K562 (cell line): ENCODE measurements at regions not wholly inside any gene's neighbourhood (a gene's known extent, or its start where the extent isn't known, plus 50 kb on each side); places are given as distances from the start of the nearest gene placed in this dataset.
"Not testable (repeated sequence)": the region's sequence is repeated elsewhere in the genome, so short reads cannot be mapped to it uniquely, and the experiment has no call there.

Experiments used
- ATAC-seq: fragments of 200-7000 bp; cut with Tn5 transposase; 3 replicates; pipeline ENCODE4 v1.9.1; 2020; ENCODE audit warnings: moderate library complexity
- BruUV-seq: library from RNA; stranded (reverse); fragments of 400-500 nt; replicated peaks from 2 replicates; lab custom pipeline; 2021; lab: Mats Ljungman, UMichigan
- CTCF ChIA-PET: fragments of 300-600 bp; formaldehyde crosslinking; extraction: SDS; loops from one replicate; lab custom pipeline; 2021; ENCODE audit warnings: low intra/inter-chr PET ratio; lab: Yijun Ruan, JAX
- POLR2A ChIA-PET: fragments of 300-600, 350-650 bp; sonication (Branson Sonifier 250); formaldehyde crosslinking; extraction: SDS; loops from one replicate; lab custom pipeline; 2021; ENCODE audit warnings: antibody characterized with exemption, inconsistent platforms; lab: Yijun Ruan, JAX
- DNase-seq, 4 experiments: peaks; one replicate each; pipeline versions ENCODE4 v3.0.0 to v3.0.0-alpha.2; 2011 to 2018; ENCODE audit warnings: low spot score in 3 of 4, mixed read lengths in 3 of 4; ENCODE audit errors: extremely low read depth in 1 of 4
- FAIRE-seq: peaks from 2 replicates; lab custom pipeline; 2011; peaks lifted over from hg19 to GRCh38; lab: Jason Lieb, UNC
- H2AFZ ChIP-seq: 2 replicates; pipeline ENCODE4 v1.6.0; 2011; ENCODE audit warnings: low read depth, low read length, control low read depth, inconsistent platforms
- H3K27ac ChIP-seq: fragments of 200-600 bp; 3 replicates; pipeline ENCODE4 v1.8.0; 2011; ENCODE audit warnings: low read depth, mild to moderate bottlenecking, control low read depth, inconsistent platforms, low read length, moderate library complexity, mixed read lengths; ENCODE audit errors: extremely low read depth
- H3K27me3 ChIP-seq, 2 experiments: fragments of 300-600 bp in 1 of 2; 2 replicates in 1 of 2; 3 replicates in 1 of 2; pipeline versions ENCODE4 v1.6.0 to v1.8.0; 2011; ENCODE audit warnings: inconsistent platforms in 2 of 2, low read length in 2 of 2, mild to moderate bottlenecking in 1 of 2, mixed read lengths in 1 of 2, moderate library complexity in 1 of 2; ENCODE audit not compliant: control insufficient read depth in 2 of 2, insufficient read depth in 2 of 2
- H3K36me3 ChIP-seq: fragments of 300-600 bp; 3 replicates; pipeline ENCODE4 v1.8.0; 2011; ENCODE audit warnings: mild to moderate bottlenecking, low read length, inconsistent platforms; ENCODE audit not compliant: control insufficient read depth, insufficient read depth
- H3K4me1 ChIP-seq, 2 experiments: fragments of 200-600 bp in 1 of 2; replicated peaks in 1 of 2; 2 replicates in 1 of 2; 3 replicates in 1 of 2; pipeline versions ENCODE4 v1.5.1 to v1.8.0; 2011; ENCODE audit warnings: inconsistent platforms in 2 of 2, low read length in 2 of 2, mild to moderate bottlenecking in 1 of 2, mixed read lengths in 1 of 2, moderate library complexity in 1 of 2; ENCODE audit not compliant: control insufficient read depth in 2 of 2, insufficient read depth in 2 of 2
- H3K4me2 ChIP-seq: 2 replicates; pipeline ENCODE4 v1.6.1; 2011; ENCODE audit warnings: low read length, control low read depth, inconsistent platforms, mixed read lengths; ENCODE audit not compliant: insufficient read depth
- H3K4me3 ChIP-seq: fragments of 200-600 bp; sonication (generic), shearing (Covaris generic); 2 replicates; pipeline ENCODE4 v1.5.1; 2016; ENCODE audit warnings: control low read depth, inconsistent platforms
- H3K79me2 ChIP-seq: fragments of 200-600 bp; 3 replicates; pipeline ENCODE4 v1.8.0; 2011; ENCODE audit warnings: low read length, inconsistent platforms; ENCODE audit not compliant: control insufficient read depth, insufficient read depth
- H3K9ac ChIP-seq, 2 experiments: 2 replicates each; pipeline versions ENCODE4 v1.6.0 to v1.6.1; 2011; ENCODE audit warnings: low read depth in 2 of 2, low read length in 2 of 2, control low read depth in 1 of 2, inconsistent platforms in 1 of 2, mild to moderate bottlenecking in 1 of 2, mixed read lengths in 1 of 2; ENCODE audit not compliant: insufficient read depth in 1 of 2
- H3K9me1 ChIP-seq: one replicate; pipeline ENCODE4 v1.6.0; 2011; ENCODE audit warnings: inconsistent platforms, mild to moderate bottlenecking, low read length, moderate library complexity; ENCODE audit not compliant: control insufficient read depth, insufficient read depth
- H3K9me3 ChIP-seq: replicated peaks from 2 replicates; pipeline ENCODE4 v1.5.1; 2011; ENCODE audit warnings: low read depth, low read length, inconsistent platforms; ENCODE audit not compliant: control insufficient read depth, insufficient read depth
- H4K20me1 ChIP-seq: replicated peaks from 2 replicates; pipeline ENCODE4 v1.6.1; 2011; ENCODE audit warnings: low read length, inconsistent platforms, mixed read lengths; ENCODE audit not compliant: control insufficient read depth, insufficient read depth
- MECOM ChIP-seq: fragments of 250-450 bp; sonication (Bioruptor Pico); IDR thresholded peaks from 2 replicates; pipeline ENCODE4 v1.8.0; 2022; ENCODE audit warnings: inconsistent platforms
- PURB ChIP-seq: sonication (generic); formaldehyde crosslinking; IDR thresholded peaks from 2 replicates; pipeline ENCODE4 v1.9.0; 2021; ENCODE audit warnings: low read depth, mild to moderate bottlenecking, missing genetic modification reagents
- RBM39 ChIP-seq: fragments of 200-400 bp; formaldehyde crosslinking; optimal IDR thresholded peaks from 2 replicates; pipeline ENCODE3; 2018; ENCODE audit warnings: low read depth, low read length
- TEAD2 ChIP-seq: fragments of 450-650 bp; IDR thresholded peaks from 2 replicates; pipeline ENCODE4 v1.6.1; 2016; ENCODE audit warnings: missing genetic modification characterization, control low read depth, missing compliant biosample characterization
- WGBS: fragments of 100-300 bp; shearing (Covaris generic); methylation state at CpG from one replicate; pipeline ENCODE4 v1.1.6; 2016; ENCODE audit warnings: low coverage, mixed read lengths; ENCODE audit not compliant: insufficient coverage; ENCODE audit errors: missing lambda C conversion rate; 5-methylcytosine and 5-hydroxymethylcytosine counted together
- in situ Hi-C: fragments of 300-500 bp; cut with MboI; formaldehyde crosslinking; loops from 4 replicates; pipeline ENCODE4 v1.15.0; 2018; ENCODE audit warnings: inconsistent platforms, mixed read lengths
- intact Hi-C: fragments of 100-400 bp; cut with micrococcal nuclease; formaldehyde crosslinking; loops from 2 replicates; pipeline ENCODE4 v1.14.2; 2022
- TF ChIP-seq, protein P1 (sequence below), 2 experiments: fragments of 450-650 bp; IDR thresholded peaks; 2 replicates each; pipeline ENCODE4 v1.6.1; 2016; ENCODE audit warnings: mild to moderate bottlenecking in 2 of 2, borderline replicate concordance in 1 of 2, low read depth in 1 of 2, moderate library complexity in 1 of 2
- TF ChIP-seq, protein P2 (sequence below): sonication (generic); formaldehyde crosslinking; IDR thresholded peaks from 2 replicates; pipeline ENCODE4 v1.8.0; 2022; ENCODE audit warnings: missing genetic modification reagents, mild to moderate bottlenecking, moderate library complexity, borderline replicate concordance

DNA sequence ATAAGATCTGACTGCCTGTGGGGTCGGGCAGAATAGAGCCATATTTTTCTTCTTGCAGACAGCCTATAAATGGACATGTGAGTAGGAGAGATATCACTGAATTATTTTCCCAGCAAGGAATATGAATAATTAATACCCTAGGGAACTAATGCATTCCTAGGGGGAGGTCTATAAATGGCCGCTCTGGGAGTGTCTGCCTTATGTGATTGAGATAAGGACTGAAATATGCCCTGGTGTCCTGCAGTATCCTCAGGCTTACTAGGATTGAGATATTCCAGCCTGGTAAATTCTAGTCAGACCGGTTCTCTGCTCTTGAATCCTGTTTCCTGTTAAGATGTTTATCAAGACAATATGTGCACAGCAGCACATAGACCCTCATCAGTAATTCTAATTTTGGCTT, 1399.4 kb downstream of the GATA3 start:
- CTCF ChIA-PET, ATAC-seq: not testable (repeated sequence)

DNA sequence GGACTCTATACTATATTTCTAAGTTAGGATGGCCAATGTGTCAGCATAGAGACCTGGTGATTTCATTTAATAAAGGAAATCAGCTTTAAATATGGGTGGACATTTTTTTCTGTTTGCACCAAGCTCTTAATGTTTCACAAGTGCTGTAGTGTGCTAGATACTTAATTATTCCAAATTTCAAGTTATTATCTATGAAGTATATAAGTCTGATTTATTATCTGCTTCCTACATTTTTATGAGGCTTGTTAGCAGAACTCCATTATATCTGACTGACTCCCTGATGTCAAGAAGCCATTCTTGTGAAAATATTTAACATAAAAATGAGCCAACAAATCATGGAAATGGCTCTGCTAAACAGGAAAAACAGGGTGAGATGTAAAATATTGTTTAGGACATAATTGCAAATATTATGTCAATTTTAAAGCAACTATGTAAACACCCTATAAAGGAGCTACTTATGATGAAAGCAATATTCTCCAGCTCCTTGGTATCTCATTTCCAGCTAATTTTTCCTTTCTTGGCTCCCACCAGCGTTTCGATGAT, 1415.2 kb downstream of the GATA3 start:
- Histone ChIP-seq H3K4me3 (no peak overlapping the region), H3K27me3 (no peaks in the 10 kb centered on the region), H3K9ac (no peak overlapping the region), H3K9me3 (0 out of 2 replicates have a peak, but pooled peaks cover 2% of the 10 kb centered on the region), H4K20me1 (no peaks in the 10 kb centered on the region), H3K4me1 (no peaks in the 10 kb centered on the region), H3K36me3 (no peaks in the 10 kb centered on the region), H3K27ac (no peak overlapping the region), H2AFZ (no peak overlapping the region), H3K79me2 (no peaks in the 10 kb centered on the region), H3K9me1 (no peaks in the 10 kb centered on the region), H3K4me2 (no peak overlapping the region)
- ChIA-PET CTCF (no interaction called here), POLR2A (interaction anchor here (0.6 kb wide), 1 partner anchor 42 kb away, joined by 3 read pairs; no protein-coding TSS in a partner anchor)
- 0% methylated on average over 2 of the region's 2 CpGs for WGBS
- no peak for ATAC-seq
- in situ Hi-C loops (no loop called here), intact Hi-C loops (no loop called here)
- DNase-seq: no peak
- no peak for FAIRE-seq
- no TSS peak for BruUV-seq
- TF ChIP-seq, protein P1, sequence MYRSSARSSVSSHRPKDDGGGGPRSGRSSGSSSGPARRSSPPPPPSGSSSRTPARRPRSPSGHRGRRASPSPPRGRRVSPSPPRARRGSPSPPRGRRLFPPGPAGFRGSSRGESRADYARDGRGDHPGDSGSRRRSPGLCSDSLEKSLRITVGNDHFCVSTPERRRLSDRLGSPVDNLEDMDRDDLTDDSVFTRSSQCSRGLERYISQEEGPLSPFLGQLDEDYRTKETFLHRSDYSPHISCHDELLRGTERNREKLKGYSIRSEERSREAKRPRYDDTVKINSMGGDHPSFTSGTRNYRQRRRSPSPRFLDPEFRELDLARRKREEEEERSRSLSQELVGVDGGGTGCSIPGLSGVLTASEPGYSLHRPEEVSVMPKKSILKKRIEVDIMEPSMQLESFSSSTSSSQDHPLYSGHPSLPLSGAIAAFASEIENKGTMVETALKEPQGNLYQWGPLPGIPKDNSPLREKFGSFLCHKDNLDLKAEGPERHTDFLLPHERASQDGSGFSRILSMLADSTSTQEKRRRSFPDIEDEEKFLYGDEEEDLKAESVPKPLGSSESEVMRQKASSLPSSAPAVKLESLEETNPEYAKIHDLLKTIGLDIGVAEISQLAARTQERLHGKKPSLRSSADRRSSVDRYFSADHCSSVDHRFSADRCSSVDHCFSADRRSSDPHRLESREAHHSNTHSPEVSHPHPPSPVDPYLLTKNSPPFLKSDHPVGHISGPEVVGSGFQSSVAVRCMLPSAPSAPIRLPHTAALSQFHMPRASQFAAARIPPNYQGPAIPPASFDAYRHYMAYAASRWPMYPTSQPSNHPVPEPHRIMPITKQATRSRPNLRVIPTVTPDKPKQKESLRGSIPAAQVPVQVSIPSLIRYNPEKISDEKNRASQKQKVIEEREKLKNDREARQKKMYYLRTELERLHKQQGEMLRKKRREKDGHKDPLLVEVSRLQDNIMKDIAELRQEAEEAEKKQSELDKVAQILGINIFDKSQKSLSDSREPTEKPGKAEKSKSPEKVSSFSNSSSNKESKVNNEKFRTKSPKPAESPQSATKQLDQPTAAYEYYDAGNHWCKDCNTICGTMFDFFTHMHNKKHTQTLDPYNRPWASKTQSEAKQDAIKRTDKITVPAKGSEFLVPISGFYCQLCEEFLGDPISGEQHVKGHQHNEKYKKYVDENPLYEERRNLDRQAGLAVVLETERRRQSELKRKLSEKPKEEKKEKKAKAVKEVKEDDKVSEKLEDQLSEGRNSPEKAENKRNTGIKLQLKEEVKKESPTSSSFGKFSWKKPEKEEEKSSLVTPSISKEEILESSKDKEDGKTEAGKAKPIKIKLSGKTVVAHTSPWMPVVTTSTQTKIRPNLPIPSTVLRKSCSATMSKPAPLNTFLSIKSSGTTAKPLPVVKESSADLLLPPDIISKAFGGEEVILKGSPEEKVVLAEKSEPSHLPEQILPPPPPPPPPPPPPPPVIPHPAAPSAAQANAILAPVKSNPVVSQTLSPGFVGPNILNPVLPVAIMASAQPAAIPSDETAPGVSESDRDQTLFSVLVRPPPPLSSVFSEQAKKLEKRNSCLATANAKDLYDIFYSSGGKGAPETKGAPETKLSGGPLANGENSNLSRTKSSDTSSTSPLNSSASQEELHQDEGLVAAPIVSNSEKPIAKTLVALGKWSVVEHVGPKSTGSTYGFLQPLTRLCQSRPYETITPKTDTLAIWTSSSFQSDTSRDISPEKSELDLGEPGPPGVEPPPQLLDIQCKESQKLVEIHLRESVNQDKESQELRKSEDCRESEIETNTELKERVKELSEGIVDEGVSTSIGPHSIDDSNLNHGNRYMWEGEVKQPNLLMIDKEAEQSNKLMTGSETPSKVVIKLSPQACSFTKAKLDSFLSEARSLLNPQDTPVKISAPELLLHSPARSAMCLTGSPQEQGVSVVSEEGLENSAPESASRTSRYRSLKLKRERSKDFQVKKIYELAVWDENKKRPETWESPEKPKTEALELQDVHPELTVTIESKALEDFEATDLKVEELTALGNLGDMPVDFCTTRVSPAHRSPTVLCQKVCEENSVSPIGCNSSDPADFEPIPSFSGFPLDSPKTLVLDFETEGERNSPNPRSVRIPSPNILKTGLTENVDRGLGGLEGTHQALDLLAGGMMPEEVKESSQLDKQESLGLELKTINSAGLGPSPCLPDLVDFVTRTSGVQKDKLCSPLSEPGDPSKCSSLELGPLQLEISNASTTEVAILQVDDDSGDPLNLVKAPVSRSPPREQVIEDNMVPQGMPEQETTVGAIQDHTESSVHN (IDR thresholded peaks at IDR 0.05; ENCODE audit: borderline replicate concordance in 1 of 2, low read depth in 1 of 2): no peak
- TF ChIP-seq PURB: no peak
- TF ChIP-seq RBM39: no peak
- TF ChIP-seq, protein P2, sequence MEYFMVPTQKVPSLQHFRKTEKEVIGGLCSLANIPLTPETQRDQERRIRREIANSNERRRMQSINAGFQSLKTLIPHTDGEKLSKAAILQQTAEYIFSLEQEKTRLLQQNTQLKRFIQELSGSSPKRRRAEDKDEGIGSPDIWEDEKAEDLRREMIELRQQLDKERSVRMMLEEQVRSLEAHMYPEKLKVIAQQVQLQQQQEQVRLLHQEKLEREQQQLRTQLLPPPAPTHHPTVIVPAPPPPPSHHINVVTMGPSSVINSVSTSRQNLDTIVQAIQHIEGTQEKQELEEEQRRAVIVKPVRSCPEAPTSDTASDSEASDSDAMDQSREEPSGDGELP: no peak
- TF ChIP-seq MECOM (CRISPR knock-in tag): no peak
- TF ChIP-seq TEAD2 (tag): no peak

More for the DNA sequence above, 1399.4 kb downstream of the GATA3 start:
- in situ Hi-C loops, DNase-seq, H3K27me3 ChIP-seq, H3K9me1 ChIP-seq, H4K20me1 ChIP-seq, H2AFZ ChIP-seq, H3K9ac ChIP-seq, H3K79me2 ChIP-seq, BruUV-seq, FAIRE-seq, POLR2A ChIA-PET, intact Hi-C loops, H3K27ac ChIP-seq, H3K4me3 ChIP-seq, H3K36me3 ChIP-seq, H3K9me3 ChIP-seq, H3K4me2 ChIP-seq, H3K4me1 ChIP-seq: not testable (repeated sequence)
- 0% methylated on average over 3 of the region's 3 CpGs for WGBS
